HG03159 (cell line): ENCODE measurements at regions not wholly inside any gene's neighbourhood (a gene's known extent, or its start where the extent isn't known, plus 50 kb on each side); places are given as distances from the start of the nearest gene placed in this dataset.
"Not testable (repeated sequence)": the region's sequence is repeated elsewhere in the genome, so short reads cannot be mapped to it uniquely, and the experiment has no call there.

ENCODE experiments used
- ATAC-seq: cut with Tn5 transposase; IDR thresholded peaks from one replicate; pipeline ENCODE4 v1.9.1; 2021; ENCODE audit warnings: mild to moderate bottlenecking, moderate library complexity; ENCODE audit not compliant: unreplicated experiment

GRCh38 chr16:21532996-21533395, 66.4 kb upstream of the METTL9 start:
- ATAC-seq: not testable (repeated sequence)

GRCh38 chr16:21533474-21533873, 65.9 kb upstream of the METTL9 start:
- ATAC-seq: not testable (repeated sequence)

GRCh38 chr16:21534561-21534960, 64.8 kb upstream of the METTL9 start:
- ATAC-seq: not testable (repeated sequence)

GRCh38 chr16:21535201-21535600, 64.2 kb upstream of the METTL9 start:
- ATAC-seq: not testable (repeated sequence)

GRCh38 chr16:21536740-21537139, 62.6 kb upstream of the METTL9 start:
- not testable (repeated sequence) for ATAC-seq

GRCh38 chr16:21537598-21537997, 61.8 kb upstream of the METTL9 start:
- not testable (repeated sequence) for ATAC-seq

- ATAC-seq: not testable (repeated sequence)
Observed at GRCh38 chr16:21539107-21539618, 60.2 kb upstream of the METTL9 start.

- peak; percentile 72 for ATAC-seq
Observed at GRCh38 chr16:21540770-21541433, 58.5 kb upstream of the METTL9 start.

- peak; percentile 43 for ATAC-seq
Observed at GRCh38 chr16:21541611-21542051, 57.7 kb upstream of the METTL9 start.

- ATAC-seq: not testable (repeated sequence)
Observed at GRCh38 chr16:21542075-21542474, 57.3 kb upstream of the METTL9 start.

GRCh38 chr16:21542491-21543124, 56.8 kb upstream of the METTL9 start:
- ATAC-seq: not testable (repeated sequence)

- not testable (repeated sequence) for ATAC-seq
Observed at GRCh38 chr16:21543151-21543836, 56.1 kb upstream of the METTL9 start.

- not testable (repeated sequence) for ATAC-seq
Observed at GRCh38 chr16:21545664-21546326, 53.6 kb upstream of the METTL9 start.

- not testable (repeated sequence) for ATAC-seq
Observed at GRCh38 chr16:21549396-21549795, 50.0 kb upstream of the METTL9 start.
